Amygdala (tissue), 56 donors: ENCODE measurements at regions not wholly inside any gene's neighbourhood (a gene's known extent, or its start where the extent isn't known, plus 50 kb on each side); places are given as distances from the start of the nearest gene placed in this dataset.

ENCODE experiments used
- DNase-seq, 56 donors: peaks; one replicate each; lab custom pipeline; 2025; lab: John Stamatoyannopoulos, UW

DNA sequence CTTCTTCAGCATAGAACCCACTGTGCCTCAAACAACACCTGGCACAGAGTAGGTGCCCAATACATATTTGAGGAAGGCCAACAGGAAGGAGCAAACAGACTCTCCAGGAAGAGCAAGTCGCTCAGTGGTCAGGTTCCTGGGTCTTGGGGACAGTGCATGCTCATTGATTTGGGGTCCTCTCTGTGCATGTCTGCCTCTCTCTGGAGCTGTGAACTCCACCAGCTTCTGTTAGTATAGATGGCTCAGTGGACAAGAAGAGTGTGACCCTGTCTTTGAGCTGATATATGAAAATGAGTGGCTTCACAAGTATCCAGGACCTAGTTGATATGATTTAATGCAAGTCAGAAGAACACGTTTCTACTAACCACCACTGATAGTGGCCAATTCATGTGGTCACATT is 98.7 kb downstream of the KCTD15 start:
- no peak for DNase-seq

DNA sequence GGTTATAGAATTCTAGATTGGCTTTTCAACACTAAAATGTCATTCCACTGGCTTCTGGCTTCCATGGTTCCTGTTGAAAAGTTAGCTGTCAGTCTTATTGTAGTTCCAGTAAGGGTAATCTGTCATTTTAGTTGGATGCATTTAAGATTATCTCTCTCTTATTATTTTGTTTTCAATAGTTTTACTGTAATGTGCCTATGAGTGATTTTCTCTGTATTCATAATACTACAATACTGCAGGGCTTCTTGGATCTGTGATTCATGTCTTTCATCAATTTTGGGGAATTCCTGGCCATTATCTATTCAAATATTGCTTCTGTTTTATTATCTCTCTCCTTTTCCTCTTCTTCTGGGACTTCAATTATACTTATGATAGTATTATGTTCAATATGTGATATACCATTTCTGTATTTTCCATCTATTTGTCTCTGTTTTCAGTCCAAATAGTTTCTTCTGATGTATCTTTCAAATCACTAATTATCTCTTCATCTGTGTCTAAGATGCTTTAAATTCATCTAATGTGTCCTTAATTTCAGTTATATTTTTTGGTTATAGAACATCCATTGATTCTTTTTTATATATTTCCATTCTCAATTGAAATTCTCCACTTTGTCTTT is 101.5 kb downstream of the KCTD15 start:
- DNase-seq: no peak

DNA sequence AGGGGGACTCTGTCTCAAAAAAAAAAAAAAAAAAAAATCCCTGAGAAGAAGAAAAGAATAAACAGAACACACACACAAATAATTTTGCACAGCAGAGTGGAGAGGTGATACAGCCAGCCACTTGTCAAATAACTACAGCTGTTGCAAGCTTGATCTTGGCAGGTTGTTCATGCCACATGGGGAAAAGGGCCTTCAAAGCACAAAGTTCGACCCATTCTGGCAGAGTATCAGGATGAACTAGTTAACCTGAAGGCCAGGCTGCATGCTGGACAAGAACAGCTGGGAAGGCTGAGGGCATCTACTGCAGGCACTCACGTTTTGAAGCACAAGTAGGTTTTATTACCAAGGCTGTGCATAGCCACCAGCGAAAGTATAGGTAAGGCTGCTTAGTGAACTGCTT is 104.1 kb downstream of the KCTD15 start:
- no peak for DNase-seq

DNA sequence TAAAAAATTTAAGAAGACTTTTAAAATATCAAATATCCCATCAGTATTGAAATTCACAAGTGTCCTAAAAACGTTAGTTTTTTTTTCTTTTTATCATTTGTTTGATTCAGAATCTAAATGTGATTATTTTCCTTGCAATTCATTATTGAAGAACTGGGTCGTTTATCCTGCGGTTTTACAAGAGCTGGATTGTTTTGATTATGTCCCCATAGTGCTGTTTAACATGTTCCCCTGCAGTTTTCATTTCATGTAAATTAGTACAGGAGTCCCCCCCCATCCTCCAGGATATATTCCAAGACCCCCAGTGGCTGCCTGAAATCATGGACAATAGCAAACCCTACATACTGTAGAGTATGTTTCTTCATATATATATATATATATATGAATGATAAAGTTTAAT is 105.7 kb downstream of the KCTD15 start:
- no peak for DNase-seq

DNA sequence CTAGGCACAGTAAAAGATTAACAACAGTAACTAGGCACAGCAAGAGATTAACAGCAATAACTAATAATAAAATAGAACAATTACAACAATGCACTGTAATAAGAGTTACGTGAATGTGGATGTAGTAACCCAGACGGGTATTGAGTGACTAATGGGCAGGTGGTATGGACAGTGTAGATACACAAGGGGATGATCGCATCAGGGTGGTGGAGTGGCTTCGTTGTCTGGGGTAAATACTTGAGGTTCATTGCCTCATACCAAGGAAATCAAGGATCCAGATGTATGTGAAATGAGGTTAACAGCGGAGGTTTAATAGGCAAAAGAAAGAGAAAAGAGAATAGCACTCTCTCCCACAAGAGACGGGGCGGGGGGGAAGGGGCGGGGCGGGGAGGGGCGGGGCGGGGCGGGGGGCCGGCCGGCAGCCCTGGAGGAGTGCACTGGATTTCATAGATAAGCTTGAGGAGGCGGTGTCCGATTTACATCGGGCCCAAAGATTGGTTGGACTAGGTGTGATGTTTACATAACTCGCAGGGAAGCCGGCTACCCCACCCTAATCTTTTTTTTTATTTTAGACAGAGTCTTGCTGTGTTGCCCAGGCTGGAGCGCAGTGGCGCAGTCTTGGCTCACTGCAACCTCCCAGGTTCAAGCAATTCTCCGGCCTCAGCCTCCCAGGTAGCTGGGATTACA is 106.3 kb downstream of the KCTD15 start:
- no peak for DNase-seq

DNA sequence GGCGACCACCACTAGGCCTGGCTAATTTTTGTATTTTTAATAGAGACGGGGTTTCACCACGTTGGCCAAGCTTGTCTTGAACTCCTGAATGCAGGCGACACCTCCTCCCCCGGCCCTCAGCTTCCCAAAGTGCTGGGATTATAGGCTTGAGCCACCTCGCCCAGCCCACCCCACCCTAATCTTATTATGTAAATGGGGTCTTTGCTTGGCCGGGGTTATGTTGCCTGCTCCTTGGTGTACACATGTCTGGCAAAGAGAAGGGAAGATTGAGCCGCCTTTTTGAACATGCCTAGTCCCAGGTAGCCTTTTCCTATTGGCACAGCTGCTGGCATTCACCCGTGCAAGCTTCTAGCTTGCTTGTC is 106.8 kb downstream of the KCTD15 start:
- DNase-seq: no peak

DNA sequence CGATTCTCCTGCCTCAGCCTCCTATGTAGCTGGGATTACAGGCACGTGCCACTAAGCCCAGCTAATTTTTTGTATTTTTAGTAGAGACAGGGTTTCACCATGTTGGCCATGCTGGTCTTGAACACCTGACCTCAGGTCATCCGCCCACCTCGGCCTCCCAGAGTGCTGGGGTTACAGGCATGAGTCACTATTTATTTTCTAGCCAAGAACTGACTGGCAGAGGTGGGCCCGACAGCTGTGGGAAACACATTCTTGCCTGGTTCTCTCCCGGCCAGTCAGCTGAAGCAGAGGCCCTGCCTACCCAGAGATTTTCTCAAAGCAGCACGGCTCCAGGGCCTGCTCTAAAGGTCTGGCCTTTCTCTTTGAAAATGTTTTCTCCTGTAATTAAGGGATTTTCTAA is 108.0 kb downstream of the KCTD15 start:
- DNase-seq: peak in 1 of 56 donors; percentile 10

DNA sequence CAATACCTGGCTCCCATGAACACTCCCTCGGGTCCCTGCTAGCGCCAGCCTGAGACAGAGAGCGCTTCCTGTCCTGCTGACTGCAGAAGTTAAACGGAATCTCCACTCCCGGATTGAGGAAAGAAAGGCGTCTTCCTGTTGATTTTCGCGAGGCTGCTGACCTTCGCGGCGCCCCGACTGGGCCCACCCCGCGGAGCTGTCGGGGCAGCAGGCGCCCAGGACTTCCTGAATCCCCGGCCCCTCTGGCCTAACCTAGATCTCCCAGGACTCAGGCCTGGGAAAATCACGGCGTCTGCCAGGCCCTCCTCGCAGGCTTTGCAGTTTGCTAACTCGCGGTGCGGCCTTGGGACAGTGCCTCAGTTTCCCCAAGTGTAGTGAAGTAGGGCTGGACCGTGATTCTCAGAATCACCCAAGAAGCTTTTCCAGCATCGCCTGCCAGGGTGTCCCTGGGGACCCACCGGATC is 108.8 kb downstream of the KCTD15 start:
- no peak for DNase-seq

DNA sequence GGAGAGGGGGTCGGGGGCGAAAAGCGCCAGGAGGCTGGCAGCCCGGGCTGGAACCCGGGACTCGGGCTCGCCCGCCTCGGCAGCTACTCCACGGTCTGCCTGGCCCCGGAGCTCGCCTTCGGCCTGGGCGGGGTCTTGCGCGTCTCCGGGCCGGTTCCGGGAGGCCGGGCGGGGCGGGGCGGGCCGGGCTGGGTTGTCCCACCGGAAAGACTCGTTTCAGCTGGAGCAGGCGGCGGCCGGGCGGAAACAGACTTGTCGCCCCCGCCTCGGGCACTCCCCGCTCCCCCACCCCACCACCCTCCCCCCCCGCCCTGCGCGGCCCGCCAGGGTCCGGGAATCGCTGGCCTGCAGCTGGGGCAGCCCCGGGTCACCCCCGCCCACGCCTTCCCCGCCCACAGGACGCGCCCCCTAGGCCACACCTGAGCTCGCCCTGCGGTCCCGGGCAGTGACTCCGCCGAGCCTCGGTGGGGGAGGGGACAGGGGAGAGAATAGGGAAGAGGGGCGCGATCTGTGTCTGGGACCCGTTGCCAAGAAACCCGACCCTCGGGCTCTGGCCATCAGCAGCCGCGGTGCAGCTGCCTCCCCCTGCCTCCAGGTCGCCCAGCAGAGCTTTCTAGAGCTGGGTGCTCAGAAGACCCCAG is 109.4 kb downstream of the KCTD15 start:
- DNase-seq: peak in 7 of 56 donors; percentile 4 to 42 (median 19)

DNA sequence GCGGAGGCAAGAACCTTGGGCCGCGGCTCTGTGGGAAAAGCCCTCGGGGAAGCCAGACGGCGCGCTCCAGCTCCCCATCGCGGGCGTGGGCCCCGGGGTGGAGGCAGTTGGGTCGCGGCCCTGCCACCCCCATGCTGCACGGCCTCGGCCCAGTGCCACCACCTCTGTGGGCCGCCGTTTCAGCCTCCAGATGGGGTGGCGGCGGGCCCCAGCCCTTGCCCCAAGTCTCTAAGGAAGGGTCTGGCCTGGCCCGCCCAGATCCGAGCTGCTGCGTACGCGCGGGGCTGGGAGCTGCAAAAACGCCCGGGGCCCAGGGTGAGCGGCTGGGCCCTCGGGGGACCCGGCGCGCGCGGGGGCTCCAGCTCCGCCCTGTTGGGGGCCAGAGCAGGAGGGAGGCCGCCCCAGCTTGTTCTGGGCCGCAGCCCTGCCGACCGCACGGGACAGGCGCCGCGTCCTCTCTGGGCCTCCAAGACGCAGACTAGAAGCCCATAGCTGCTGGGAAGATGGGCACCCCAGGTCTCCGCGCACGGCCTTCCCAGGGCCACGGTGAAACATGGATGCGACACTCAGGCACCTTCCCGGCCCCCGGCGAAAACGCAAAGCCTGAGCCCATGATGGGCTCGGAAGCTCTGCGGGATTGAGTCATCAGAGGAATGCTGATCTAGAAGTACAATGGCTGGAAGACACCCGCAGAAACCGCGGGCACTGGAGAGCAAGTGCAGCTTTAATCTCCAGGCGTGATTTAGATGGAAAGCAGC is 110.1 kb downstream of the KCTD15 start:
- no peak for DNase-seq

DNA sequence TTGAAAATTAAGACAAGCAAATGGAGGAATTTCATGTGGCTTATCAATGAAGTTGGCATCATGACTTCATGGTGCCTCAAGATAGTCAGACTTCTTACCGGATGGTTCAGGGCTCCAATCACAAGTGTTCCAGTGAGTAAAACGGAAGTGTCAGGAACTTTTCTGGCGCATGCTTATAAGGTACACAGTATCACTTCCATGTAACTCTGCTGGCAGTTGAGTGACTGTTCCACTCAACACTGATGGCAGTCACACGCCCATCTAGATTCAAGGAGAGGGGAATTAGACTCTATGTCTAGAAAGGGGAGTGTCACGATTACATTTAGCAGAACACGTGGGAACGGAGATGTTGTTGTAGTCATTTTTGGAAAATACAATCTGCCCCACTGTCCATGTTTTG is 114.3 kb downstream of the KCTD15 start:
- no peak for DNase-seq

DNA sequence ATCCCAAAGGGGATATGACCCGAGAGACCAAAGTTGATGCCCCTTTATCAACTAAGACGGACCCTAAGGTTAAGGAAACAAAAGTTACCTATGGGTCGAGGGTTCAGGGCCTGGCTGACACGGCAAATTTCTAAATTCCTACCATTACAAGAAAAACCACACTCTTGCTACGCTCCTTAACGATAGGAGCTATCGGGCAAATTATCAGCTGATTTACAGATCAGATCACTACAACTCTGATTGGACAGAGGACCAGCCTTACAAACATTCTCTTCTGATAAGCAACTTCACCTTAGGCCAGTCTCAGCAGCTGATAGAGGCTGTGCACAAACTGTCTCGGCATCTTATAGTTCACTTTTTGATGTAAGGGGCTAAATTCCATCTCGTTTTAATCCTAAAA is 117.9 kb downstream of the KCTD15 start:
- no peak for DNase-seq

DNA sequence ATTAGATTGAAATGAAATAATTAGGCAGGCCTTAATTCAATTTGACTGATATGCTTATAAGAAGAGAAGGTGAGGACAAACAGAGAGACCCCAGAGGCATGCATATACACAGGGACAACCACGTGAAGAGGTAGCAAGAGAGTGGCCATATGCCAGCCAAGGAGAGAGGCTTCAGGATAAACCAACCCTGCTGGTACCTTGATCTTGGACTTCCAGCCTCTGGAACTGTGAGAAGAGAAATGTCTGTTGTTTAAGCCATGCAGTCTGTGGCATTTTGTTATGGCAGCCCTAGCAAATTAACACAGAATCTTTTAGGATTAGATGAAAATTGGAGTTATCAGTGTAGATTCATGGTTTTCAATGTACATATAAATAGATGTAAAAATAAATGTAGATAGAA is 120.1 kb downstream of the KCTD15 start:
- no peak for DNase-seq

DNA sequence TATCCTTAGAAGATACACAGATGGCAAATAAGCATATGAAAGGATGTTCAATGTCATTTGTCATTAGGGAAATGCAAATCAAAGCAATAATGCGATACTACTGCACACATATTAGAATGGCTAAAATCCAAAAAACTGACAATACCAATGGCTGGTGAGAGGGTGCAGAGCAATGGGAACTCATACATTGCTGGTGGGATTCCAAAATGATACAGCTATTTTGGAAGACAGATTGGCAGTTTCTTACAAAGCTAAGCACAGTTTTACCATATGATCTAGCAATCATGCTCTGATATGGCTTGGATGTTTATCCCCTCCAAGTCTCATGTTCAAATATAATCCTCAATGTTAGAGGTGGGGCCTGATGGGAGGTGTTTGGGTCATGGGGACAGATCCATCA is 122.6 kb downstream of the KCTD15 start:
- no peak for DNase-seq

DNA sequence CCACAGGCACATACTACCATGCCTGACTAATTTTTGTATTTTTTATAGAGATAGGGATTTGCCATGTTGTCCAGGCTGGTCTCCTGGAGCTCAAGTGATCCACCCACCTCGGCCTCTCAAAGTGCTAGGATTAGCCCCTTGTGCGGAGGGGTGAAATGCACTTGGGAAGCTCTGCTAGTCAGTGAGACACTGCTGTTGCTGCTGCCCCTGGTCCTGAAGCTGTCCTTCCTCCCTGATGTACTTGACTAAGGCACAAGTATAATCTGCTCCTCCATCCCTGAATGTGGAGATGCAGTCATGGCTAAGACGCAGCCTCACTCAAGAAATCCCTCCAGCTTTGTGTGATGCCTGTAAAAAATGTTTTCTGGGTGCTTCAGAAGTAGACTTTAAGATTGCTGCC is 124.5 kb downstream of the KCTD15 start:
- no peak for DNase-seq

DNA sequence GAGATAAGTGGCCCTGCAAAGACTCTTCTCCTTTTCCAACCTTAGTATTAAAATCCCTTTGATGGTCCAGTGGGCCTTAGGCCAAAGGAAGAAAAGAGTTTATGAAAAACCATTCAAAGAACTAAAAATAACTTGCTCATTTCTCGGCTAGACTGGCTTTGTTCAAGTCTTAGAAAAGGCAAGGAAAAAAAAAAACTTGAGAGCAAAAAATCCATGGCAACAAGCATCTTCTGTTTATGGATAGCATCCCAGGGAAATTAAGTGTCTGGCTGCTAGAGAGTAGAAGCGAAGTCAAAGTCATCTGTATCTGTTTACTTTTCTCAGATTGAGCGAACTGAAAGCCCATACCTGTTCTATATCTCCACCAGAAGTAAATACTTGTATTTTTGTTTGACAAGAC is 129.6 kb downstream of the KCTD15 start:
- DNase-seq: no peak

DNA sequence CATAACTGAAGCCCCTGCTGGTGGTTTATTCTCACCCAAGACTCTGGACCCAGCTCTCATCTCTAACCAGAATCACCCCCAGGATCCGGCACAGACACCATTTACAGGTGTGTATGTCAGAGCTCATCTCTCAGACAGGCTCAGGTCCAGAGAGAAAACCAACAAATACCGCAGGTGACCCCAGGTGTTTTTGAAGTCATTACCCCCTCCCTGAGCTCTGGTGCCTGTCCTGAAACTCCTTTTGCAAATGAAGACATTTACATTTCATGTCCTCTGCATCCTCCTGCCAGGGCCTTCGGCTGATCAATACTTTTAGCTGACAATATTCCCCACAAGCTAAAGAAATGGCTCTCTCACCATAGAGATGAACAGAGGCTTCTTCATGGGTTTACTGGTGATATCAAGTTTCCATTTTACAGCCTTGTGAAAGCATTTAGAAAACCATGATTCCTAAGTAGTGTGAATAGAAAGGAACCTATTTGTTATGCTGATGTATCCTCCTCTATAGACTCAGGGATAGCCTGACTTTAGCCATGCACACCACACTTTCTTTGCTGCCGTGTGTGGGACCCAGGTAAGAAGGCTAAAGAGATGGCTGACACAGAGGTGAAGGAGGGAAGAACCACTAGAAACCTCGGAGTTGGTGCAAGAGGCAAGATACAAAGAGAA is 131.3 kb downstream of the KCTD15 start:
- no peak for DNase-seq

DNA sequence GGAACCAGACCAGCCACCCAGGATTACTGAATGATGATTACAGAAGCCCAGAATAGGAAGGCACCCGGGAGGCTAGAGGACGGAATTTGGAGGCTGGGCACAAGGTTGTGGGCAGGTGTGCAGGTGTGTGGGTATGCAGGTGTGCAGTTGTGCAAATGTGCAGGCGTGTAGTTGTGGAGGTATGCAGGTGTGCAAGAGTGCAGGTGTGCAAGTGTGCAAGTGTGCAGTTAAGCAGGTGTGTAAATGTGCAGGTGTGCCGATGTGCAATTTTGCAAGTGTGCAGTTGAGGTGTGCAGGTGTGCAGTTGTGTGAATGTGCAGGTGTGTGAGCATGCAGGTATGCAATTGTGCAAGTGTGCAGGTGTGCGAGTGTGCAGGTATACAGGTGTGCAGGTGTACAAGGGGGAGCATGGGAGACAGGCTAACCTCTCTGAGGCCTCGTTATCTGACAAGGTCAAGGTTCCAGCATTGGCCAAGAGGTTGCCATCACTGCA is 131.8 kb downstream of the KCTD15 start:
- no peak for DNase-seq

DNA sequence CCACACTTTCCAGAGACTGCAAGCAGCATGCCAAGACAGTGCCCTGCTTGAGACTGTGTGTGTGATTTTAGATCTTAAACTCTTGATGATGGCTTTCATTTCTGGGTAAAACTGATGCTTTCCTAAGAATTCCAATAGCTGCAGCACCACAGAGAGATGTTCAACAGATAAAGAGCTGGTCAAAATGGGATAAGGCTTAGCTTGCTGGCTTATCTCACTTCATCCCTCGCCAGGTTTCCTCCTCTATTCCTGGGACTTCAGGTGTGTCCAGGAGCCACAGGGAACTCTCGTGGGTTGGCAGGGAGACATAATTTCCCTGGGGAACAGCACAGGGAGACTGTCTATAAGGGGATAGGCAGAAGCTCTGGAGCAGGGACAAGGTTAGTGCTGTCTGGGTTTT is 137.3 kb downstream of the KCTD15 start:
- no peak for DNase-seq

DNA sequence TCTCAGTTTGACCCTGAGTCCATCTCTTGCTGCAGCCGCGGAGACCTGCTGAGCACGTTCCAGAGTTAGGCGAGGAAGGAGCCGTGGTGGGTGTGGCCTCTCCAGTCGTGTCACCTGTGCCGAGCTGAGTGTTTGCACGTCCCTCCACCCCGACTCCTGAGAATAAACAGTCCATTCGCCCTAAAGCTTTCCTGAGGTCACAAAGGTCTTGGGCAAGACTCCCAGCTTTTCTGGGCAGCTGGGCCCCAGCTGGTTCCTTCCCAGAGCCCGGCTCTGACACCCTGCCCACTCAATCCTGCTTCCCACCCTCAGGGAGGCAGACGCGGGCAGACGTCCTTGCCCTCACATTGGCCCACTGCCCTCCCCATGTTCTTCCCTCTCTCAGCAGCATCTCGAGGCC is 142.2 kb downstream of the KCTD15 start:
- DNase-seq: no peak

DNA sequence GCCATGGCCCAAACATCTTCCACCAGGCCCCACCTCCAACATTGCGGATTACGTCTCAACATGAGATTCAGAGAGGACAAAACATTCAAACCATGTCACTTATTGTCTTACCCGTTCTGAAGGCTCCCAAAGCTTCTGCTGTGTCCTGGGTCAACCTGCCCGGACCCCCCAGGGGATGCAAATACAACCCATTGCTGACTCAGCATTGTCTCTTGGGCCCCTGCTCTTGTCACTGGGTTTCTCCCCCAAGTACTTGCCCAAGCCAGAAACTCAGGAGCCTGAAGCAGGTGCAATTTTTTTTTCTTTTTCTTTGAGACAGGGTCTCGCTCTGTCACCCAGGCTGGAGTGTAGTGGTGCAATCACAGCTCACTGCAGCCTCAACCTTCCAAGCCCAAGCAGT is 144.5 kb downstream of the KCTD15 start:
- no peak for DNase-seq
